Activated CD8-positive, alpha-beta memory T cell treated with anti-CD3 and anti-CD28 coated beads for 48 hours (primary cell): ENCODE measurements at regions not wholly inside any gene's neighbourhood (a gene's known extent, or its start where the extent isn't known, plus 50 kb on each side); places are given as distances from the start of the nearest gene placed in this dataset.
"Not testable (repeated sequence)": the region's sequence is repeated elsewhere in the genome, so short reads cannot be mapped to it uniquely, and the experiment has no call there.

Experiments
- DNase-seq, 3 experiments: peaks; one replicate each; pipeline ENCODE4 v3.0.0-alpha.2; 2020; ENCODE audit warnings: low read depth in 2 of 3, low spot score in 2 of 3

- DNase-seq = no peak
These were observed 91.2 kb upstream of the PAM start for GRCh38 chr5:102663749-102664530.

GRCh38 chr5:102664616-102665335 is 90.3 kb upstream of the PAM start:
- DNase-seq = no peak

GRCh38 chr5:102666164-102666946 is 88.8 kb upstream of the PAM start:
- DNase-seq = no peak

GRCh38 chr5:102668220-102668932 is 86.7 kb upstream of the PAM start:
- DNase-seq = no peak

- no peak for DNase-seq
These were observed 84.8 kb upstream of the PAM start for GRCh38 chr5:102670224-102670836.

GRCh38 chr5:102671033-102671734 is 83.9 kb upstream of the PAM start:
- DNase-seq = not testable (repeated sequence)

- no peak for DNase-seq
These were observed 76.6 kb upstream of the PAM start for GRCh38 chr5:102678267-102679058.

GRCh38 chr5:102681403-102681983 is 73.6 kb upstream of the PAM start:
- DNase-seq = peak in 2 of 3 experiments; percentile 20 to 27

- no peak for DNase-seq
These were observed 72.9 kb upstream of the PAM start for GRCh38 chr5:102682101-102682647.

GRCh38 chr5:102688076-102688475 is 67.0 kb upstream of the PAM start:
- not testable (repeated sequence) for DNase-seq

- DNase-seq = not testable (repeated sequence)
These were observed 66.3 kb upstream of the PAM start for GRCh38 chr5:102688581-102689342.

GRCh38 chr5:102690910-102691309 is 64.2 kb upstream of the PAM start:
- no peak for DNase-seq

- DNase-seq = no peak
These were observed 63.7 kb upstream of the PAM start for GRCh38 chr5:102691434-102691833.

- DNase-seq = no peak
These were observed 54.8 kb upstream of the PAM start for GRCh38 chr5:102700120-102700831.

GRCh38 chr5:102700916-102701315 is 54.2 kb upstream of the PAM start:
- no peak for DNase-seq

- DNase-seq = no peak
These were observed 53.4 kb upstream of the PAM start for GRCh38 chr5:102701748-102702147.
